Smooth muscle cell of the brain vasculature (primary cell): ENCODE measurements at regions not wholly inside any gene's neighbourhood (a gene's known extent, or its start where the extent isn't known, plus 50 kb on each side); places are given as distances from the start of the nearest gene placed in this dataset.

Experiments used
- DNase-seq: peaks from one replicate; pipeline ENCODE4 v3.0.0-alpha.2; 2012; ENCODE audit warnings: low read depth, low spot score

DNA sequence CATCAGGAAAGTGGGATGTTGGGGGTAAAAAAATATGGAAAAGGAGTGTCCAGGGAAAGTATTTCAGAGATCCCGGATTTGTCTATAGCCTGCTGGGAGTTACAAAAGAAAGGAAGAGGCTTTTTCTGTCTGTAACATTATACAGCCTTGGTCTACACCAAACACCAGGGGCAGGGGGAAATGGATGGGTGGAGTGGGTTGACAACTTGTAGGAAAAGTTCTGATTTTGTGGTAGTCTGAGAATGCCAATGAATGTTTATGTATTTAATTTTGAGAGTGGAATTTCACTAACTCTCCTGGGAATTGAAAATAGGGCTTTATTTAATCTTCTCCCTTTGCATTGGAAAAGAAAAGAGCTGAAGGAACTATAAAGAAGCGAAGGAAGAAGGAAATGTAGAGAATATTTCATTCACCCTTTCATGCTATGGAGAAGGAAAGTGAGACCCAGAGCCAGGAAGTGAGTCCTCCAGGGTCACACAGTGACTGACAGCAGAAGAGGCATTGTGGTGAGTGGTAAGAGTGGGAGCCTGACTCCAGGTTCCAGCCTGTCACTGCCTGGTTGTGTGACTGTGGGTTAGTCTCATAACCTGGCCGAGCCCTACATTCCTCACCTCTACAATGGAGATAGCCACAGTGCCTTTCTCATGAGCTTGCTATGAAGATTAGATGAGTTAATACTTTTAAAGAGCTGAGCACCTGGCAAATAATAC, 346.3 kb upstream of the TNP1 start:
- DNase-seq = no peak

DNA sequence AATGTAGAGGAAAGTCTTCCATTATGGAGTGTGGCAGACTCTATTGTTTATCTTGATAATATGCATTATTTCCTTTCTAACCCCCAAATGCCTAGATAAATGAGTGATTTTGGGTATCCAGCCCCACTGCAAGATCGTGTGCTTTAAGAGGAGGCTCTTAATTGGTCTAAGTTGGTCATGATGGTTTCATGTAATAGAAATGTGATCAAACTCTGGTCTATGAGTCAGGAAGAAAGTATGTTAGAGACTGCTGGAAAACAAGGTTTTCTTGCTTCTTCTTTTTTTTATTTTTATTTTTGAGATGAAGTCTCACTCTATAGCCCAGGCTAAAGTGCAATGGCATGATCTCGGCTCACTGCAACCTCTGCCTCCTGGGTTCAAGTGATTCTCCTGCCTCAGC, 344.5 kb upstream of the TNP1 start:
- DNase-seq = no peak

DNA sequence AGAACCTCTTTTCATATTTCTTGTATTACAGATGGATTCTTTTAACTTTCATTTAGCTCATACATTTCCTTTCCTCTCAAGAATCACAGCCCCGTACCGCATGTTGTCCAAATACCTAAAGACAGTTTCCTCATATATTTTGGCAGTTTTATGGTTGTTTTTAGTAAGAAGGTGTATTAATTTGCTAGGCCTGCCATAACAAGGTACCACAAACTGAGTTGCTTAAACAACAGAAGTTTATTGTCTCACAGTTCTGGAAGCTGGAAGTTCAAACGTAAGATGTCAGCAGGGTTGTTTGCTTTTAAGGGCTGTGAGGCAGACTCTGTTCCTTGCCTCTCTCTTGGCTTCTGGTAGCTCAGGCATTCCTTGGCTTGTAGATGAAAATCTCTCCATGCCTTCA, 343.2 kb upstream of the TNP1 start:
- no peak for DNase-seq

DNA sequence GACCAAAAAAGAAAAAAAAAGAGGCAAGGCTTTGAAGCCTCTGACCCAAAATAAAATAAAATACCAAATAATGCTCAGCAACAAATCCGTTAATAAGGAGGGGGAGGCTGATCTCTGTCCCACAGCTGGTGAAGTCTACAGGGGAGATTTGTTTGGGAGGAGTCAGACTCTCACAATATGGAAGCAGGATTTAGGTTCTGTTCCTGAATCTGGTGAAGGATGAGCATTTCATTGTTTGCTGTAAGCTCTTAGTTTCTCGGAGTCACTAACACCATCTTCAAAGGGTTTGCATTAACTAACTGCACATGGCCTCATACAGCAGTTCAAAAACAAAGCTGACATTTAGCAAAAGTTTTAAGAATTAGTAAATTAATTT, 339.4 kb upstream of the TNP1 start:
- no peak for DNase-seq

DNA sequence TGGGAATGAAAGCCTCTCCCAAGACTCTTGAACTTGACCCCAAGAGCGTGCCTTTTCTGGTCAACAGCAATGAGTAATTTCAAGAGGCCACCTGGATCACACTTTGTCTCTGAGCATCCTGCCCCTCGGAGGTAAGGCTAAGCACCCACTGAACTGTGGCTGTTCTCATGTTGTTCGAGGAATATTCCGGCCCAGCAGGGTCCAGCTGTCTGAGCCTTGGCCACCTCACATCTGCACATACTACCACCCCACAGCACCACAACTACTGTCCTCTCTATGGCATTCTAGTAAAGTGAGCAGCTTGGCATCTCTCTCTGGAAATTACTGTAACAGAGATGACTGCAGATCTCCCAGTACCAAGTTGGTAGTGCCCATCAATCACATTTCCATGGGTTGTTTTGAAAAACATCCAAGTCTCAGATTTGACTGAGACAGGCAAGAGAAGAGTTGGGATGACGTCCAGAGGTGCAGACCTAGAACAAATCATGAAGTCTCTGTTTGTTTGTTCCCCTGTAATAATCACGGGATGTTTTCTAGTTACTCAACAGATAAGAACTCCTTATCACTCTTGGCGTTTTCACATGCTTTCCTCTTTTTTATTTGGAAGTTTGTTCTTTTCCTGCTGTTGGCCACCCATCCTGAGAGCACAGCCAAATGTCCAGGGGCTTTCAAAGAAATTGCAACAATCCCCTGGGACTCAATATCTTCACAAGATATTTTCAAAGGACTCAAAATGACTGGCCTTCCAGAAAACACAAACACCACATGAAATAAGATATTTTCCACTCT, 336.0 kb upstream of the TNP1 start:
- no peak for DNase-seq

DNA sequence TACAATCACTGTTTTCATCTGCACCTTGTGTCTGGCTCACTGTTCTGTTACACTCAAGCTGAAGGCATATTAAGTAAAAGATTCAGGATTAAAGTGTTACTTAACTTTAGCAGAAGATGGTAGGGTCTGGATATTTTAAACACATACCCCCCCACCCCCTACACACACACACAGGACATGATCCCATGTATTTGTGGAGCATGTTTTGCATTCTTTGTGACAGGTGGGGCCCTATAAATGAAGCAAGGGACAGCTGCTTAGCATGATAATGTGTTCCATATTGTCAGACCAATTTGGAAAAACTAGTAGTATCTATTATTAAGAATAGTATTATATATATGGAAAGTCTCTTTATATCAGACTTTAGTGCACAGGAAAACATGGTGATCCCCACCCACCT, 335.2 kb upstream of the TNP1 start:
- DNase-seq = no peak

DNA sequence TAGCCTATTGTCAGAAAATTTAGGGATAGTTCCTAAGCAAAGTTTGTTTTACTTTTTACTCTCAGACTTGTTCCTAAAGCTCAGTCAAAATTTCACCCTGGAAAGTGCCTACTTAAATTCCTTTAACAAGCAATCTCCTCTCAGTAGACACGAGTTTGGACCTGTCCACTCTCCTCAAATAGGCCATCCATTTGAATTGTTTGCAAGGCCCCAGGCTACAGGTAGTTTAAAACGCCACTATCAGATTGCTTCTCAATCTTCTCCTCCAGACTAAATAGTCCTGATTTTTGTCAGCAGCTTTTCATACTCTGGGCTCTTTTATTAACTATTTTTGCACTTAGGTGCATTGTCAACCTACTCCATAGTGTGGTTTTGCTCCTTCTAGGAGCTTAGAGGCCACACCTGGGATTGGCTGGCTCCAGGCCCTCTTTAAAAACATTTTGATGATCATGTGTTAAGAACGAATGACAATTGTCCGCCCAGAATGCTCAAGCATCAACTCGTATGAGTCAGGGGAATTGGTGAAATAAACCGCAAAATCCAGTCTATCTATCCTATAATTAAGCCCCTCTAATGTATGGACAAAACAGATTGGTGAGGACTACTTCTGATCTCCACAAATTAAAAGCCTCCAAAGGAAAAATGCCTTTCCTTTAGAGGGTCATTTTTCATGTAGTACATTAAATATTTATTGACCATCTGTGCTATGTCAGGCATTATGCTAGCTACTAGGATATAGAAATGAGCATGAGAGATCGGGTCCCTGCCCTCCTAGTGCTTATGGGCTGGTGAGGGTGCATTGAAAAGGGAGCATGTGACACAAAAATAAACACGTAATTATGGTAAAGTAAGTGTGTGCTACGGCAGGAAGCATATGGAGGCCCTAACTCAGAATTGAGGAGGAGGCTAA, 333.8 kb upstream of the TNP1 start:
- DNase-seq = no peak

DNA sequence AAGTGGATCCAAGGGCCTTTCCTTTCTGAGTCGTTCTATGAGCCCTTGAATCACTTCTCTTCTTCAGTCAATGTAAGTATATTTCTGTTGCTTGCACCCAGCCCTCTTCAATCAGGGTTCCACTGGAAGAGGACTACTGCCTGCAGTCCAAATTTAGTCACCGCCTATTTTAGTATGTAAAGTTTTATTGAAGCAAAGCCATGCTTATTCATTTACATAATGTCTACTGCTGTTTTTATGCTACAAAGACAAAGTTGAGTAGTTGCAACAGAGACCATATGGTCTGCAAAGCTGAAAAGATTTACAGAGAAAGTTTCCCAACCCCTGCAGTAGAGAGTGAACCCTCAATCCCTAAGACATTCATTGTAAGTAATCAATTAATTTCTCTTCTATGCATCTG, 332.5 kb upstream of the TNP1 start:
- no peak for DNase-seq

DNA sequence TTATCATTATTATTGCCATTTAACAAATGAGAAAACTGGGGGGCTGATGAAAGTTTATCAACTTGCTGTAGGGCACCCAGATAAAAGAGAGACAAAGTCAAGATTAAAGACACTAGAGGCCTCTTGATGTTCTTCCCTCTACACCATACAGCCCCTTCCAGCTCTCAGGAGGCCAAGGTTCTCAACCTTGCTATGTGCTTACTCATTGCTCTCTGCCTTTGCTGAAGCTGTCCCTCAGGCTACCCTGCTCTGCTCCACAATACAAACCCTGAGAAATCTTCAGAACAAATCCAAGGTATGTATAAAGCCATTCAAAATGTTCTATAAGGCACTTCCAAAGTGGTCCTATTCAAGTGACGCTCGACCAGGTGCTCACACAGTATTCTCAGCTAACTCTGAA, 329.9 kb upstream of the TNP1 start:
- DNase-seq = no peak

DNA sequence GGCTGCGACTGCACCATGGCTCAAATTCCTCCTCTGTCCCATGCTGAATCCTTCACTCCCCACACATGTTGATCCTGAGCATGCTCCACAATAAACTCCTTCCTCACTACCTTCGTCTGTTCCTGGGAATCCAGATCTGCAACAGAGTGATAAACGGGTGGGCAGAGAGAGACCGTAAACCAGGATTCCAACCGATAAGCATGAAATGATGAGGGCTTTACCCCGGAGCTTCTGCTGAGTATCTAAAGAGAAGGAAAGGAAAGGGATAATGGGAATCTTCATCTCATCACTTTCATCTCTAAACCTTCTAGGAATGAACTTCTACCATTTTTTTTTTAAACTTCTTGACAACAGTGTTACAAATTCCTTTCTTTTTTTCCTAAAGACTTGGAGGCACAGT, 329.3 kb upstream of the TNP1 start:
- no peak for DNase-seq

DNA sequence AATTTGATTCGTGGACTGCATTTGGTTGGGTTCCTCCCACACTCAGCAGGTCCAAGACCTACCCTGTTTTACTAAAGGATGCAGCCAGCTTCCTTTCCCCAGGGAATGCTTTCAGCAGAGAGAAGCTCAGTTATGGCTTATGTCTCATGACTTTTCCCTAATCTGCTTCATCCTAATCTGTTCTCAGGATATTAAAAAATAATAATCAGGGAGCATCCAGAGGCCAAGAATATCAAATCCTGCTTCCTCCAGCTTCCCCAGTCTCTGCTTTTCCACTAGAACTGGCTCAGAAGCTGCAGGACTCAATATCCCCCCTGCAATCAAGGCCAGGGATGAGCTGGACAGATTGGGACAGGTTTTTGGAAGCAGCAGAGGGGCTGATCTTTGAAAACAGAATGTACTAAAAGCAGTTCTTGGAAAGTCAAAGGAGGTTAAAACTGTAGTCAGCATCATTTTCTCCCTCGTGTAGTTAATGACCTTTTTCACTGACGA, 326.9 kb upstream of the TNP1 start:
- no peak for DNase-seq

DNA sequence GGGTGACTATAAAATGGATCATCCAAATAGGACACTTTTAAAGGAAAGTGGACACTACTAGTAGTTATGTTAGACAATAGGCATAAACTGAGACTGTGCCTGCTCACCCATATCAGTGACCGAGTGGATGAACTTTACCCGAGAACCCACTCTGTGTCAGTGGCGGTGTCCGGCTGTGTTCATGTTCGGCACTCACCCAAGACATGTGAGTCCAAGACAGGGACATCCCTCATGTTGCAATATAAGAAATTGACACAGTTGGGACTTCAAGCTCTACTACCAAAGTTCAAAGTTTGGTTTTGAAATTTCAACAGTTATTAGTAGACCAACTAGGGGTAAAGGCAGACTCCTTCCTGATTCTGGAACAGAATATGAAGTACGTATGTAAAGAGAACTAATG, 326.3 kb upstream of the TNP1 start:
- no peak for DNase-seq

DNA sequence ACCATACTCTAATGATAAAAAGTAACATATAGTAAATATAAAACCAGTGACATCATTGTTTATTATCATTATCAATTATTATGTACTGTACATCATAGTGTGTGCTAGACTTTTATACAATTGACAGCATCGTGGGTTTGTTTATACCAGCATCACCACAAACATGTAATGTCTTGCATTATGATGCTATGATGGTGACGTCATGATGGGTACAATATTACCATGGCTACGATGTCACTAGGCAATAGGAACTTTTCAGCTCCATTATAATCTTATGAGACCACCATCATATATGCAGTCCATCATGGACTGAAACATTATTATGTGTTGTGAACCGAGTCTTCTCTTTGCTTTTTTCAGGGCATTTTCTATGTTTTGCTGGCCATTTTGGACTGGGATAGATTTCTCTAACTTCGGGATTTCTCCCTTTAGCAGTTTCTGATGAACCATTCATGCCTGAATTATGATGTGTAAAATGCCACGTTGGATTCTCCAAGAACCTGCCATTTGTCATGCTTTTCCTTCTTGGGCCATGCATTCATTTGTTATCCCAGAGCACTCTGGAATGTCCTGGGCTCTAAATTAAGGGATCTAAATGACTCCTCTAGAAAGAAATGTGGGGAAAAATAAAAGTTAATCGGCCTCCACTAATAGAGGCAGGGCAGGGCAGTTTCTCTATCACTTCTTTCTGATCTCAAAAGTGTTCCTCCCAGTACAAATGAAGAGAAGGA, 325.6 kb upstream of the TNP1 start:
- DNase-seq = no peak

DNA sequence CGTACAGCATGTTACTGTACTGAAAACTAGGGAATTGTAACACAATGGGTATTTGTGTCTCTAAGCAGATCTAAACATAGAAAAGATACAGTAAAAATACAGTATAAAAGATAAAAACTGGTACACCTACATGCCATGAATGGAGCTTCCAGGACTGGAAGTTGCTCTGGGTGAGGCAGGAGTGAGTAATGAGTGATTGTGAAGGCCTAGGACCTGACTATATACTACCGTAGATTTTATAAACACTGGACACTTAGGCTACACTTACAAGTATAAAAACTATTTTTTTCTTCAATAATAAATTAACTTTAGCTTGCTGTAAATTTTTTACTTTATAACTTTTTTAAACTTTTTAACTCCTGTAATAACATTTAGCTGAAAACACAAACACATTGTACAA, 324.4 kb upstream of the TNP1 start:
- DNase-seq = no peak

DNA sequence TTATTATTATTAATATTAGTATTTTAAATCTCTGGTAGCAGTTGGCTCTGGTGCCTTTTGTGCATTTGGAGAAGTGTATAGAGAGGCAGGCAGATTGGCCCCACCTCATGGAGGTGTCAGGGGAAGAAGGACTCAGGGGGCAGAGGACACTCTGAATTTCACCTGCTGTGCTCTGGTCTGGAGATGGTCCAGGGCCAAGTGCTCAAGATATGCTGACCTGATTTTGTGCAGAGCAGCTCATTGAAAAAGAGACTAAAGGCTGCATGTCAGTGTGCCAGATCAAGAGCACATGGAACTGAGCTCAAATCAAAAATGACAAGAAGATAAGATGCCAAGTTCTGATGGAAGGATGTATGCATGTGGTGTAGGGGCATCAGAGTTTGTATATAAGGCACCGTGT, 323.6 kb upstream of the TNP1 start:
- DNase-seq = no peak

DNA sequence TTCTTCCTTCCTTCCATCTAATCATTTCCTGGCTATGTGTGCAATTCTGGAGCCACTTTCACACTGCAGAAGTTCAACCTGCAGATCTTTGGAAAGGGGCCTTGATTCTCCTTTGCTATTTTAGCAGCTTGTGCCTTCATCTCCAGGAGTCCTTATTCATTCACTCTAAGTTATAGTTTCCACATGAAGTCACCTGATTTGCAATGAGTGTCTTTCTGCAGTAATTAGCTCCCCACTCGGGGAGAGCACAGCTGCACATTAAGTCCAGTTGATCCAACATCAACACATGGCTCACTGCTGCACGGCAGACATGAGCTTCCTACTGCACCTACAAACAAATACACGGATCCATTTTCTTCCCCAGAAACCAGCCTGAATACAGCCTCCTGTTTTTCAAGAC, 323.1 kb upstream of the TNP1 start:
- no peak for DNase-seq

DNA sequence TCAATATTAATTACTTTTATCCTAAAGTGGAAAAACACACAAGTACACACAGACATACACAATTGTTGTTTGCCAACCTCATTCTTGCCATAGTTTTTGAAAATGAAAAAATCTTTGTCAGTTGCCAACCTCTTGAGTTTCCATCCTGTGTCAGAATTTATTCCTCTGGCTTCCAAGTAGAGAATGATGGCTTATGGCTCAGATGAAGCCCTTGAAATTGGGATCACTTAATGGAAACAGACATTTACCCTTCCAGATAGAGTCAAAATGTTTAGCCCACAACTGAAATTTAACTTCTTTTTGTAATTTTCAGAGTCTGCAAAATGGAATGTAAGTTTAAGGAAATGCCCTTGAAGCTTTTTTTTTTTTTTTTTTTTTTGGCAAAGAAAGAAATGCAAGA, 321.6 kb upstream of the TNP1 start:
- no peak for DNase-seq

DNA sequence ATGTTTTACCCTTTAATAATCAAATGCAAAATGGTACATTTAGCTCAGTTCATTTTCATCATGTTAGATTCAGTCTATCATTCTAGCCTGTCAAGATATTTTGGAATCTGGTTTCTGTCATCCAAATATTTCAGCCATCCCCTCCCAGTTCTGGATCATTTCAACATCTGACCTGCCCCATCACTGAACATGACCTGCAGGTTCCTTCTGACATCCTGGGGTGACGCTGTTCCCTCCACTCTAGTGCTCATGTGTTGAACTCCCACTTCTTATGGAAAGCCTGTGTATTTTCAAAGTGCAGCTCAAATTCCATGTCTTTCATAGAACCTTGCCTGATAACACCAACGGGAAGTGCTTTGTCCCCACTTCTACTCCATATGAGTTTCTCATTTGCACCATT, 320.0 kb upstream of the TNP1 start:
- no peak for DNase-seq

DNA sequence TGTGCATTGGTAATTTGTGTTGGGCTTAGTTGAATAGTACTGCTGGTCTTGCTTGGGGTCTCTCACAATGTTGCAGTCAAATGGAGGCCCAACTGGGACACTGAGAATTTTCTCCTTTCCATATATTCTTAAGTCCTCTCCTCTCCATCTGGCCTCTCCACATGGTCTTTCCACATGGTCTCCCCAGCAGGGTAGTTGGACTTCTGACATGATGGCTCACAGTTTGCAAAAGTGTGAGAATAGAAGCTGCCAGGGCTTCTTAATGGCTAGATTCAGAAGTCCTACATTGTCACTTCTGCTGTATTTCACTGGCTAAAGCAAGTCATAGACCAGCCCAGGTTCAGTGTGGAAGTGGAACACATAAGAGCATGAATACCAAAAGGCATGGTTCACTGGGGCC, 318.5 kb upstream of the TNP1 start:
- no peak for DNase-seq

DNA sequence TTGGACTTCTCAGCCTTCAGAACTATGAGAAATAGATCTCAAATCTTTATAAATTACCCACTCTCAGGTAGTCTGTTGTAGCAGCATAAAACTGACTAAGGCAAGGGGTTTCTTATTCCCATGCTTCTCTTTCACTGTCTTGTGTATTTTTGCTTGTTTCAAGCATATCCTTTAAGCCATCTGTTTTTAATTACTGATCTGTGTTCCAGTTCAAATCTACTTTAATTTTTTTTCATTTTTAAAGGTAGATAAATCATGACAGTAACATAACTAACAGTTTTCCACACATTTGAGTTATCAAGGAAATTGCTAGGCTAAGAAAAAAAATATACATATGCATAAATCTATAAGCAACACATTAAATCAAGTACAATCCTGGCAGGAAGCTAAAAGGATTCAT, 317.9 kb upstream of the TNP1 start:
- no peak for DNase-seq

DNA sequence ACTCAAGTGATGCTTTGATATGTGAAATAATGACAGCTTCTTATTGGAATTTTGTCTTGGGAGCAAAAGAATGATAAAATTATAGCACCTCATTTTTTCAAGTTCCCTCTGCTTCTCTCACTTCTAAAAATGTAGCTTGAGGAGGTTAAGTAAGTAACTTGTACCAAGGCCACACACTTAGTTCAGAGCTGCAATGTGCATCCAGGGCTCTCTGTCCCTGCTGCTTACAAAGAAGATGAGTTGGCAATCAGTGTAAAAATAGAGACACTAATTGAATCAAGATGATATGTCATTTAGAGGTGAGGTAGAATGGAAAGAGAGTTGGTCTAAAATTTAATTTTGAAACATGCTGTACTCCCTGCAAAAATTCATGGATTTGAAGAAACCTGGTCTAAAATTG, 312.0 kb upstream of the TNP1 start:
- DNase-seq = no peak

DNA sequence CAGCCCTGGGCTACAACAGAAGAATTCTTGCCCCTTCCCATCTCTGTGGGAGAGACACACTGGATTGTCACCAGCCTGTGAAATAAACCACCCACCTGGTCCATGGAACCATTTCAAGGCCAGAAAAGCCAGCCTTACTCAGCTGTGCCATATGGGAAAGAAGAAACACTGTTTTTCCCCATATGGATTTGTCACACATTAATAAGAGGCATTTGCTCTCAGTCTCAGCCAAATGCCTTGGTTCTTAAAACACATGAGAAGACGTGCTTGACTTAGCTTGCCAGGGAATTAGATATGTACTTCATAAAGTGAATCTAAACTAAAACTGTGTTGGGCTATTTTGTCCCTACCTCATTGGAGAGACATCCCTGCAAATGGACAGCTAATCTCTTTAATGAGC, 308.6 kb upstream of the TNP1 start:
- no peak for DNase-seq
